ENCODE measurements at regions not wholly inside any gene's neighbourhood (a gene's known extent, or its start where the extent isn't known, plus 50 kb on each side); places are given as distances from the start of the nearest gene placed in this dataset.

DNA sequence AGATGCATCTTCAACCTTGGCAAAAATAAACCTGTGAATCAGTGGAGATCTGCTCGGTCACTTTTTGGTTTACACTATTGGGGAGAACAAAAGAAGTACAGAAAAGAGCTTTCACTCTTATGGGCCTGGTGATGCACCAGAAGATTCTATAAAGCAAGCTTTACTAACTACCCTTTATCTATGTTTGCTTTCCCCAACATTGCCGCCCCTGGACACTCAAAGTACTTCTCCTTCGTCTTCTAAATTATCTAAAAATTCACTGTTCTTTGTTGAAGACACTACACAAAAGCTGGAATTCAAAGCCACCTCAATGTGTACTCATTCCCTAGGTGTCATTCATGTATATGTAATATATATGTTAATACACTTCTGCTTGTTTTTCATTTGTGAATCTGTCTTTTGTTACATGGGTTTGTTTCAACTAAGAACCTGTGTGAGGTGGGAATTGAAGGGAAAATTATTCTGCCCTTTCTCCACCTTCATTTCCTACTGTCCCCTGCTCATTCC is 97.9 kb upstream of the BTN3A2 start:
- Histone ChIP-seq H2BK15ac (ENCODE audit: low read length) (no peak overlapping the region), H3K36me3 (replicated peaks in 1 of 2; ENCODE audit: control insufficient read depth in 2 of 2, insufficient read depth in 2 of 2, low read length in 2 of 2) (no peaks in the 10 kb centered on the region), H3K4me2 (ENCODE audit: insufficient read depth, low read length, poor library complexity, severe bottlenecking) (no peak overlapping the region), H2BK120ac (ENCODE audit: low read depth, low read length) (no peak overlapping the region), H2BK5ac (ENCODE audit: low read length) (no peak overlapping the region), H3K14ac (ENCODE audit: low read length) (no peak overlapping the region), H2AFZ (ENCODE audit: low read length) (no peak overlapping the region), H3K4me3 (ENCODE audit: low read length in 2 of 2) (no peak overlapping the region), H4K91ac (ENCODE audit: low read depth, low read length, poor library complexity) (no peak overlapping the region), H3K18ac (ENCODE audit: low read length) (no peak overlapping the region), H2AK5ac (ENCODE audit: low read depth, low read length) (no peak overlapping the region), H3K4ac (ENCODE audit: low read length) (no peak overlapping the region), H3K23ac (ENCODE audit: low read depth, low read length, poor library complexity) (no peak overlapping the region), H3K79me1 (ENCODE audit: low read depth, low read length) (no peaks in the 10 kb centered on the region), H4K8ac (ENCODE audit: low read depth, low read length) (no peak overlapping the region), H3K9ac (ENCODE audit: low read depth, low read length, poor library complexity) (no peak overlapping the region), H2BK12ac (ENCODE audit: low read length) (no peak overlapping the region), H3K27me3 (ENCODE audit: control insufficient read depth in 3 of 3, insufficient read depth in 3 of 3, low read depth in 1 of 3, low read length in 3 of 3) (no peaks in the 10 kb centered on the region), H3K9me3 (replicated peaks in 1 of 2; ENCODE audit: control insufficient read depth in 2 of 2, insufficient read depth in 1 of 2, low read depth in 1 of 2, low read length in 2 of 2) (no peaks in the 10 kb centered on the region), H3K4me1 (ENCODE audit: control insufficient read depth in 2 of 2, insufficient read depth in 1 of 2, low read depth in 1 of 2, low read length in 2 of 2) (peaks cover 0 to 6% of the 10 kb centered on the region in 2 donors), H3K27ac (replicated peaks; ENCODE audit: low read length) (no peak overlapping the region)
- no CpG with 5 or more reads among the region's 3 CpGs for WGBS, 2 donors (ENCODE audit: extremely low coverage in 2 of 2, insufficient read length in 2 of 2, insufficient replicate concordance in 1 of 2)
- DNase-seq (ENCODE audit: low spot score): no peak

DNA sequence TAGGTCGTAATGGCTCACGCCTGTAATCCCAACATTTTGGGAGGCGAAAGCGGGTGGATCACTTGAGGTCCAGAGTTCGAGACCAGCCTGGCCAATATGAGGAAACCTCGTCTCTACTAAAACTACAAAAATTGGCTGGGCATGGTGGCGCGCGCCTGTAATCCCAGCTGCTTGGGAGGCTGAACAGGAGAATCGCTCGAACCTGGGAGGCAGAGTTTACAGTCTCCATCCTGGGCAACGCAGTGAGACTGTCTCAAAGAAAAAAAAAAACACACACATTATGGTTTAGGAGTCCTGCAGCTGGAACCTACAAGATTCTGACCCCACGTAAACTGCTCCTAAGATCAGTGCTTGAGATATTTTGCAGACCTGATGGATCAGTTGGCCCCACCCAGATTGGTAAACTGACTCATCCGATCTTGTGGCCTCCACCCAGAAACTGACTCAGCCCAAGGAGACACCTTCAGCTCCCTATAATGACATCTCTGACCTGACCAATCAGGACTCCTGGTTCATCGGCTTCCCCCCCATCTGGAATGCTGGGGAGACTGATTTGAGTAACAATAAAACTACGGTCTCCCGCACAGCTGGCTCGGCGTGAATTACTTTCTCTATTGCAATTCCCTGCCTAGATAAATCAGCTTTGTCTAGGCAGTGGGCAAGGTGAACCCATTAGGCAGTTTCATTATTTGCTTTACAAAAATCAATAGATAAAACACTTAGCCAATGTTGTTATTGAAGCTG is 96.2 kb upstream of the BTN3A2 start:
- Histone ChIP-seq H3K18ac (ENCODE audit: low read length) (no peak overlapping the region), H3K4me2 (ENCODE audit: insufficient read depth, low read length, poor library complexity, severe bottlenecking) (no peak overlapping the region), H3K27me3 (ENCODE audit: control insufficient read depth in 3 of 3, insufficient read depth in 3 of 3, low read depth in 1 of 3, low read length in 3 of 3) (no peaks in the 10 kb centered on the region), H3K36me3 (replicated peaks in 1 of 2; ENCODE audit: control insufficient read depth in 2 of 2, insufficient read depth in 2 of 2, low read length in 2 of 2) (no peaks in the 10 kb centered on the region), H3K23ac (ENCODE audit: low read depth, low read length, poor library complexity) (no peak overlapping the region), H3K27ac (replicated peaks; ENCODE audit: low read length) (no peak overlapping the region), H2AK5ac (ENCODE audit: low read depth, low read length) (no peak overlapping the region), H3K9ac (ENCODE audit: low read depth, low read length, poor library complexity) (no peak overlapping the region), H4K91ac (ENCODE audit: low read depth, low read length, poor library complexity) (no peak overlapping the region), H3K4ac (ENCODE audit: low read length) (no peak overlapping the region), H2AFZ (ENCODE audit: low read length) (no peak overlapping the region), H2BK5ac (ENCODE audit: low read length) (no peak overlapping the region), H2BK15ac (ENCODE audit: low read length) (no peak overlapping the region), H2BK120ac (ENCODE audit: low read depth, low read length) (no peak overlapping the region), H4K8ac (ENCODE audit: low read depth, low read length) (no peak overlapping the region), H2BK12ac (ENCODE audit: low read length) (no peak overlapping the region), H3K79me1 (ENCODE audit: low read depth, low read length) (no peaks in the 10 kb centered on the region), H3K4me1 (ENCODE audit: control insufficient read depth in 2 of 2, insufficient read depth in 1 of 2, low read depth in 1 of 2, low read length in 2 of 2) (peaks cover 0 to 6% of the 10 kb centered on the region in 2 donors), H3K14ac (ENCODE audit: low read length) (no peak overlapping the region), H3K4me3 (ENCODE audit: low read length in 2 of 2) (no peak overlapping the region), H3K9me3 (replicated peaks in 1 of 2; ENCODE audit: control insufficient read depth in 2 of 2, insufficient read depth in 1 of 2, low read depth in 1 of 2, low read length in 2 of 2) (no peaks in the 10 kb centered on the region)
- DNase-seq (ENCODE audit: low spot score): peak; percentile 59
- WGBS, 2 donors (ENCODE audit: extremely low coverage in 2 of 2, insufficient read length in 2 of 2, insufficient replicate concordance in 1 of 2): no CpG with 5 or more reads among the region's 19 CpGs

DNA sequence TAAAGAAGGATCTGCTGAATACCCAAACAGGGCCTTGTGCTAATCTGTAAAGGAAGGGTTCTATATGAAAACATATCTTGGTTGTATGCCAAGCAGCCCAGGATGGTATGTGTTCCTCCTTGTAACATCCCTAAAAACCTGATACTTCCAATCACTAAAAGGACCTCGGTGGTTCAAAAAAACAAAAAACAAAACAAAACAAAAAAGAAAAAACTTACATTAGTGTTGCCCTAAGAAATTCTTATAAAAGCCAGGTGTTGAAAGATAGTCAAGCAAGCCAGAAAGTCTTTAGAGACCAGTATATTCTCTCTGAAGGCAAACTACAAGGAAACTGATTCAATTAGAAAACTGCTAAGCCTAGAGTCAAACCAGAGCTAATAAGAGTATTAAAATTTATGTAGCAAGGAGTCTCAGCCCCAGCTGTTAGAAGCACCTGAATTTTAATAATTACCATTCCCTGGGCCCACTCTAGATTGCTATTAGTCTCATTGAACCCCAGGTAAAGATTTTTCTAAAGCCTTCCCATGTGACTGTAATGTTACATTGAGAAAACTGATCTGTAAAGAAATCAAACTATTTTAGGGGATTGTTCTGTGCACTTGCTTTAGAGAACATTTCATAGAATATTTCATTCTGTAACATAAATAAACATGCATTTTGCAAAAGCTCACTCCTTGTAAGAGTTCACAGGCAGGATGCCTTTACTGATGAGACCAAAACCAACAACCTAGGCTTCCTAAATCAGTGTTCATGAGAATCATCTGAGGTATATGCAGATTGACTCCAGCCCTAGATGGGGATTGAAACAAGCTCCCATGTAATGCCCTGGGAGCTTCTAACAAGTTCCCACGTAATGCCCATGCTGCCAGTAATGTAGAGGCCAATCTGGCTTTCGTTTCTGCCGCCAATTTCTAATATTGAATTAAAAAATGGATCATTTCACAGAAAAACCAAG is 95.2 kb upstream of the BTN3A2 start:
- Histone ChIP-seq H3K4me1 (ENCODE audit: control insufficient read depth in 2 of 2, insufficient read depth in 1 of 2, low read depth in 1 of 2, low read length in 2 of 2) (peaks cover 0 to 6% of the 10 kb centered on the region in 2 donors), H2AK5ac (ENCODE audit: low read depth, low read length) (no peak overlapping the region), H2BK12ac (ENCODE audit: low read length) (no peak overlapping the region), H3K36me3 (replicated peaks in 1 of 2; ENCODE audit: control insufficient read depth in 2 of 2, insufficient read depth in 2 of 2, low read length in 2 of 2) (no peaks in the 10 kb centered on the region), H3K27ac (replicated peaks; ENCODE audit: low read length) (peak overlapping the region; percentile 74), H4K8ac (ENCODE audit: low read depth, low read length) (no peak overlapping the region), H2BK120ac (ENCODE audit: low read depth, low read length) (no peak overlapping the region), H2BK15ac (ENCODE audit: low read length) (no peak overlapping the region), H4K91ac (ENCODE audit: low read depth, low read length, poor library complexity) (no peak overlapping the region), H3K9ac (ENCODE audit: low read depth, low read length, poor library complexity) (no peak overlapping the region), H2BK5ac (ENCODE audit: low read length) (no peak overlapping the region), H3K4me2 (ENCODE audit: insufficient read depth, low read length, poor library complexity, severe bottlenecking) (peak overlapping the region; percentile 59), H3K79me1 (ENCODE audit: low read depth, low read length) (no peaks in the 10 kb centered on the region), H3K4ac (ENCODE audit: low read length) (no peak overlapping the region), H3K18ac (ENCODE audit: low read length) (no peak overlapping the region), H3K23ac (ENCODE audit: low read depth, low read length, poor library complexity) (no peak overlapping the region), H3K4me3 (ENCODE audit: low read length in 2 of 2) (peak overlapping the region; percentile 86 to 95), H3K14ac (ENCODE audit: low read length) (no peak overlapping the region), H3K9me3 (replicated peaks in 1 of 2; ENCODE audit: control insufficient read depth in 2 of 2, insufficient read depth in 1 of 2, low read depth in 1 of 2, low read length in 2 of 2) (no peaks in the 10 kb centered on the region), H2AFZ (ENCODE audit: low read length) (no peak overlapping the region), H3K27me3 (ENCODE audit: control insufficient read depth in 3 of 3, insufficient read depth in 3 of 3, low read depth in 1 of 3, low read length in 3 of 3) (no peaks in the 10 kb centered on the region)
- no CpG with 5 or more reads among the region's 4 CpGs for WGBS, 2 donors (ENCODE audit: extremely low coverage in 2 of 2, insufficient read length in 2 of 2, insufficient replicate concordance in 1 of 2)
- no peak for DNase-seq (ENCODE audit: low spot score)

DNA sequence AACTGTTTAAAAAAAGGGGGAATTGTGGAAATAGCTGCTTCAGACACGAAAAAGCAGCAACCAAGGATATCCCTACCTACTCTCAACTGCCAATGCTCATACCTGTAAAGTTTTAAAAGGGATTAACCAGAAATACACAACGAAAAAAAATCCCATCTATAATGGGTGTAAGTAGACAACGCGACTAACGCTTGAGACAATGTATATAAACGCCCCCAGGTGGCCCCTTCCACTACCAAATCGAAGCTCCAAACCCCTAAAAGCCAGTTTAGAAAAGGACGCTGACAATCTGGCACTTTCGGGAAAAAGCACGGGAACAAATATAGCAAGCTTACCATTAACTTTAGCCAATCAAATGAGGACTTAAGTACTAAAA is 94.5 kb upstream of the BTN3A2 start:
- no peaks in the 10 kb centered on the region for H3K36me3 ChIP-seq (replicated peaks in 1 of 2; ENCODE audit: control insufficient read depth in 2 of 2, insufficient read depth in 2 of 2, low read length in 2 of 2)
- H2BK120ac ChIP-seq (ENCODE audit: low read depth, low read length): no peak overlapping the region
- no peak overlapping the region for H3K14ac ChIP-seq (ENCODE audit: low read length)
- H3K9me3 ChIP-seq (replicated peaks in 1 of 2; ENCODE audit: control insufficient read depth in 2 of 2, insufficient read depth in 1 of 2, low read depth in 1 of 2, low read length in 2 of 2): no peaks in the 10 kb centered on the region
- H3K79me1 ChIP-seq (ENCODE audit: low read depth, low read length): no peaks in the 10 kb centered on the region
- no peak overlapping the region for H2BK15ac ChIP-seq (ENCODE audit: low read length)
- H3K27me3 ChIP-seq (ENCODE audit: control insufficient read depth in 3 of 3, insufficient read depth in 3 of 3, low read depth in 1 of 3, low read length in 3 of 3): no peaks in the 10 kb centered on the region
- H3K18ac ChIP-seq (ENCODE audit: low read length): no peak overlapping the region
- no peak overlapping the region for H4K91ac ChIP-seq (ENCODE audit: low read depth, low read length, poor library complexity)
- no peak overlapping the region for H3K9ac ChIP-seq (ENCODE audit: low read depth, low read length, poor library complexity)
- no peak overlapping the region for H3K23ac ChIP-seq (ENCODE audit: low read depth, low read length, poor library complexity)
- WGBS, 2 donors (ENCODE audit: extremely low coverage in 2 of 2, insufficient read length in 2 of 2, insufficient replicate concordance in 1 of 2): no CpG with 5 or more reads among the region's 10 CpGs
- peak overlapping the region; percentile 74 for H3K27ac ChIP-seq (replicated peaks; ENCODE audit: low read length)
- H2AFZ ChIP-seq (ENCODE audit: low read length): no peak overlapping the region
- H2AK5ac ChIP-seq (ENCODE audit: low read depth, low read length): no peak overlapping the region
- H4K8ac ChIP-seq (ENCODE audit: low read depth, low read length): no peak overlapping the region
- no peak for DNase-seq (ENCODE audit: low spot score)
- no peak overlapping the region for H3K4ac ChIP-seq (ENCODE audit: low read length)
- H2BK5ac ChIP-seq (ENCODE audit: low read length): no peak overlapping the region
- peaks cover 1 to 6% of the 10 kb centered on the region in 2 donors for H3K4me1 ChIP-seq (ENCODE audit: control insufficient read depth in 2 of 2, insufficient read depth in 1 of 2, low read depth in 1 of 2, low read length in 2 of 2)
- H3K4me2 ChIP-seq (ENCODE audit: insufficient read depth, low read length, poor library complexity, severe bottlenecking): peak overlapping the region; percentile 59
- peak overlapping the region; percentile 86 to 95 for H3K4me3 ChIP-seq (ENCODE audit: low read length in 2 of 2)
- H2BK12ac ChIP-seq (ENCODE audit: low read length): no peak overlapping the region
